Neural progenitor cell (in vitro differentiated cells): ENCODE measurements at regions not wholly inside any gene's neighbourhood (a gene's known extent, or its start where the extent isn't known, plus 50 kb on each side); places are given as distances from the start of the nearest gene placed in this dataset.

ENCODE experiments used
- EZH2 ChIP-seq: fragments of 200-600 bp; sonication (generic); IDR thresholded peaks from 2 replicates; pipeline ENCODE4 v1.6.1; 2017; ENCODE audit warnings: antibody characterized with exemption, mild to moderate bottlenecking, moderate library complexity
- EZH2phosphoT487 ChIP-seq: fragments of 200-600 bp; sonication (generic); IDR thresholded peaks from 2 replicates; pipeline ENCODE4 v1.6.1; 2017; ENCODE audit warnings: antibody characterized with exemption
- TF ChIP-seq, protein P1 (sequence below): fragments of 200-600 bp; sonication (generic); IDR thresholded peaks from 2 replicates; pipeline ENCODE4 v1.5.1; 2017; ENCODE audit warnings: antibody characterized with exemption, mild to moderate bottlenecking

DNA sequence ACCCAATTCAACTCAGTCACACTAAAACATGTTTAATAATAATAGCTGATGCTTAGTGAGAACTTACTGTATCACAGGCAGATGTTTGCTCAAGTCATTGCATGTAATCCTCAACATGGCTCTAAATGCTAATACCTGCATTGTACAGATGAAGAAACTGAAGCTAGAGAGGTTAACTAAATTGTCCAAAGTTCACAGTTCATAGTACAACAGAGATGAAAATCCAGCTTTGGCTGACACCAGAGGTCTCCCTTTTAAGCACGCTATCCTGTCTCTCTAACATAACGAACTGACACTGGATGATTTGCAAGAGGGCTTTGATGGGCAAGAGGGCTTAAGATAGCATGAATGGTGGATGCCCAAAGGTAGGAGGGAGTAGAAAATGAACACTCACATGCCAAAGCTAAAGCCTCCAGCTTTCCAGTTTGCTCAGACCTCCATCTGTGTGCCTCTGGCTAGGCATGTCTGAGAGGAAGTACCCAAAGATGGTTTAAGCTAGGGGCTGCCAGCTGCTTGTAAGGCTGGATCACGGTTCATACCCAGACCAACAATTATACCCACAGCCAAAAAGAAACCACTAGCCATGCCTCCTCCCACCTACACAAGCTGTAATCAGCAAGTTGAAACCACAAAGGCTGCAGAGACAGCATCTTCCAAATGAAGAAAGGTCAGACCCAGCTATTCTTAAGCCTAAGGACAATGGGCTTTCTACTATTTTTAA, 196.9 kb upstream of the UBL3 start:
- TF ChIP-seq EZH2phosphoT487 (no peak), EZH2 (no peak)
- TF ChIP-seq, protein P1, sequence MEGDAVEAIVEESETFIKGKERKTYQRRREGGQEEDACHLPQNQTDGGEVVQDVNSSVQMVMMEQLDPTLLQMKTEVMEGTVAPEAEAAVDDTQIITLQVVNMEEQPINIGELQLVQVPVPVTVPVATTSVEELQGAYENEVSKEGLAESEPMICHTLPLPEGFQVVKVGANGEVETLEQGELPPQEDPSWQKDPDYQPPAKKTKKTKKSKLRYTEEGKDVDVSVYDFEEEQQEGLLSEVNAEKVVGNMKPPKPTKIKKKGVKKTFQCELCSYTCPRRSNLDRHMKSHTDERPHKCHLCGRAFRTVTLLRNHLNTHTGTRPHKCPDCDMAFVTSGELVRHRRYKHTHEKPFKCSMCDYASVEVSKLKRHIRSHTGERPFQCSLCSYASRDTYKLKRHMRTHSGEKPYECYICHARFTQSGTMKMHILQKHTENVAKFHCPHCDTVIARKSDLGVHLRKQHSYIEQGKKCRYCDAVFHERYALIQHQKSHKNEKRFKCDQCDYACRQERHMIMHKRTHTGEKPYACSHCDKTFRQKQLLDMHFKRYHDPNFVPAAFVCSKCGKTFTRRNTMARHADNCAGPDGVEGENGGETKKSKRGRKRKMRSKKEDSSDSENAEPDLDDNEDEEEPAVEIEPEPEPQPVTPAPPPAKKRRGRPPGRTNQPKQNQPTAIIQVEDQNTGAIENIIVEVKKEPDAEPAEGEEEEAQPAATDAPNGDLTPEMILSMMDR, result no peak
